Adrenal gland (tissue), 9 donors: ENCODE measurements at regions not wholly inside any gene's neighbourhood (a gene's known extent, or its start where the extent isn't known, plus 50 kb on each side); places are given as distances from the start of the nearest gene placed in this dataset.
"Not testable (repeated sequence)": the region's sequence is repeated elsewhere in the genome, so short reads cannot be mapped to it uniquely, and the experiment has no call there.

Experiments
- DNase-seq, 7 donors: peaks; one replicate each; pipeline ENCODE4 v3.0.0-alpha.2; 2019 to 2020
- H3K27ac ChIP-seq, 5 donors: fragments of 200-600 bp; sonication (generic) in 4 of 5; 1 replicate in 3 of 5; 2 replicates in 2 of 5; pipeline versions ENCODE4 v1.5.1 to v1.8.0; 2016 to 2020; ENCODE audit warnings: mild to moderate bottlenecking in 1 of 5
- H3K27me3 ChIP-seq: fragments of 200-600 bp; 2 replicates; pipeline ENCODE4 v1.8.0; 2021
- H3K36me3 ChIP-seq, 2 donors: fragments of 200-600 bp; replicated peaks in 1 of 2; 1 replicate in 1 of 2; 2 replicates in 1 of 2; pipeline versions ENCODE4 v1.5.1 to v1.8.0; 2018 to 2022
- H3K4me1 ChIP-seq, 2 donors: fragments of 200-600 bp; replicated peaks in 1 of 2; 1 replicate in 1 of 2; 2 replicates in 1 of 2; pipeline versions ENCODE4 v1.5.1 to v1.8.0; 2018 to 2021
- H3K4me3 ChIP-seq, 4 donors: fragments of 200-600 bp; sonication (generic) in 3 of 4; one replicate each; pipeline ENCODE4 v1.5.1; 2016 to 2018
- H3K9me3 ChIP-seq, 3 donors: fragments of 200-600 bp; sonication (generic) in 1 of 3; replicated peaks in 1 of 3; 1 replicate in 2 of 3; 2 replicates in 1 of 3; pipeline versions ENCODE4 v1.5.1 to v1.8.0; 2016 to 2021
- CTCF ChIP-seq, 6 experiments: fragments of 450-650 bp in 4 of 6; fragments of 200-600 bp in 2 of 6; sonication (generic) in 1 of 6; IDR thresholded peaks; 1 replicate in 5 of 6; 2 replicates in 1 of 6; pipeline versions ENCODE4 v1.5.1 to v1.8.0; 2016 to 2021; ENCODE audit warnings: antibody characterized with exemption in 6 of 6, mild to moderate bottlenecking in 2 of 6, moderate library complexity in 1 of 6
- POLR2A ChIP-seq, 2 donors: fragments of 450-650 bp; IDR thresholded peaks; one replicate each; pipeline ENCODE4 v1.6.1; 2017; ENCODE audit warnings: antibody characterized with exemption in 2 of 2, mild to moderate bottlenecking in 2 of 2, moderate library complexity in 1 of 2
- WGBS, 4 donors: extraction: QIAGEN DNeasy Blood & Tissue Kit in 2 of 4; methylation state at CpG; one replicate each; pipeline versions ENCODE4 v1.1.5 to v1.1.7; 2013 to 2017; 5-methylcytosine and 5-hydroxymethylcytosine counted together
- intact Hi-C, 2 donors: fragments of 100-400 bp; cut with DNase I; formaldehyde crosslinking; loops; one replicate each; pipeline versions ENCODE4 v1.14.1 to v1.15.0; 2022 to 2023
- donor health status: healthy with polysubstance abuse.
- donor health status: Bipolar disorder and iron deficiency.
- donor health status: DM: yes; HTN: yes; CAD: no.
- donor health status: DM: no; HTN: no; CAD: no.
- donor health status: DM: no; HTN: no; CAD: no.

GRCh38 chr3:72615776-72616175, 232.5 kb downstream of the SHQ1 start:
- no peaks in the 10 kb centered on the region for H3K9me3 ChIP-seq
- H3K36me3 ChIP-seq = no peaks in the 10 kb centered on the region
- WGBS, 4 donors = 93 to 95% (median 94%) methylated on average over 6 of the region's 6 CpGs
- no peak overlapping the region for H3K27ac ChIP-seq
- DNase-seq = no peak
- no peak overlapping the region for H3K4me3 ChIP-seq
- H3K27me3 ChIP-seq = no peaks in the 10 kb centered on the region
- intact Hi-C loops = no loop called here
- no peaks in the 10 kb centered on the region for H3K4me1 ChIP-seq
- no peak for TF ChIP-seq CTCF (IDR thresholded peaks at IDR 0.05)
- TF ChIP-seq POLR2A (IDR thresholded peaks at IDR 0.05) = no peak

DNA sequence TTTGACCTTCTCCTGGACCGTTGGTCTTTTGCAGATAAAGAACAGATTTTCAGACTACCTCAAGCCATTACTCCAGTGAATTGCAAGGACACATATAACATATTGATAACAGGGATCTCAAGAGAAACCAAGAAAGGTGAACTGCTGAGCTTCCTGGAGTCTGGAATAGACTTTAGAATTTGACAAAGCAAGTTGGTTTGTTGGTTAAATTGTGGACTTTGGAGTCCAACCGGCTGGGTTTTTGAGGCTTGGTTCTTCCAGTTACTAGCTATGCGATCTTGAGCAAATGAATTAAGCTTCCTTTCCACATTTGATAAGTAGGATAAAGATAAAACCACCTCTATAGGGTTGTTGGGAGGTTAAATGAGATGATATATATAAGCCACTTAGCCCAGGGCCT, 233.1 kb downstream of the SHQ1 start:
- H3K9me3 ChIP-seq = no peaks in the 10 kb centered on the region
- TF ChIP-seq CTCF (IDR thresholded peaks at IDR 0.05) (no peak), POLR2A (IDR thresholded peaks at IDR 0.05) (no peak)
- no peaks in the 10 kb centered on the region for H3K36me3 ChIP-seq
- WGBS, 4 donors = 68 to 79% (median 72%) methylated on average over 3 of the region's 3 CpGs
- no peak for DNase-seq
- no peak overlapping the region for H3K27ac ChIP-seq
- H3K4me3 ChIP-seq = no peak overlapping the region
- H3K27me3 ChIP-seq = no peaks in the 10 kb centered on the region
- intact Hi-C loops = no loop called here
- H3K4me1 ChIP-seq = no peaks in the 10 kb centered on the region

DNA sequence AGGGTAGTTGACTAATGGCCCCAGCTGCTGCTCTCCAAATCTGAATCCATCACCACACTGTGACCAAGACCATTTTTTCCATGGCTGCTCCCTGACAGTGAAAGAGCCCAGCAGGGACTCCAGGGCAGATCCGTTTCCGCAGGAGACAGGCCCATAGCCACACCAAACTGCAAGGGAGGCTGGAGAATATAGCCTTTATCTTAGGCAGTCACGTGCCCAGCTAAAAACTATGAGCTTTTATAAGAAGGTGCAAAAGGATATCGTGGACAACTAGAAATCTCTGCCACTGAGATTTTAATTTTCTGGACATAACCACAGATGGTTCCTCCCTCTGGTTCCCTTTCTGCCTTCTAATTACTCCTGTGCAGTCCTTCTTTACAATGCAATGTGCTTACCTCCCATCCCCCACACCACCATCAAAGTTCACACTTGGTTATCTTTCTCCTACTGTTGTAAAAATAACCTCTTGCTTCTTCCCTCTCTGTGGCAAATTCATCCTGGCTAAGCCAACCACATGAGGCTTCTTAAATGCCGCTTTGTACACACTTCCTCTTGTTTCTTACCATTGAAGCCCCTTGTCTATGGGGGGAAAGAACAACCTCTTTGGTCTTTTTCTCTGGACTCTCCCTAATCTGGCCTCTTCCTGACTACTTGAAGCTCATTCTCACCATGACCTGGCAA, 233.7 kb downstream of the SHQ1 start:
- TF ChIP-seq POLR2A (IDR thresholded peaks at IDR 0.05) (no peak), CTCF (IDR thresholded peaks at IDR 0.05) (no peak)
- DNase-seq = no peak
- no peak overlapping the region for H3K27ac ChIP-seq
- intact Hi-C loops = no loop called here
- no peaks in the 10 kb centered on the region for H3K27me3 ChIP-seq
- H3K4me1 ChIP-seq = no peaks in the 10 kb centered on the region
- no peaks in the 10 kb centered on the region for H3K9me3 ChIP-seq
- 81 to 91% (median 87%) methylated on average over 5 of the region's 5 CpGs for WGBS, 4 donors
- H3K36me3 ChIP-seq = no peaks in the 10 kb centered on the region
- no peak overlapping the region for H3K4me3 ChIP-seq

- WGBS, 4 donors = 99 to 100% (median 100%) methylated on average over 1 of the region's 1 CpG
- intact Hi-C loops = no loop called here
- Histone ChIP-seq H3K4me3 (no peak overlapping the region), H3K9me3 (no peaks in the 10 kb centered on the region), H3K4me1 (no peaks in the 10 kb centered on the region), H3K27ac (no peak overlapping the region), H3K27me3 (no peaks in the 10 kb centered on the region), H3K36me3 (no peaks in the 10 kb centered on the region)
- TF ChIP-seq POLR2A (IDR thresholded peaks at IDR 0.05) (no peak), CTCF (IDR thresholded peaks at IDR 0.05) (no peak)
- no peak for DNase-seq
Observed at GRCh38 chr3:72613871-72614270, 234.4 kb downstream of the SHQ1 start.

DNA sequence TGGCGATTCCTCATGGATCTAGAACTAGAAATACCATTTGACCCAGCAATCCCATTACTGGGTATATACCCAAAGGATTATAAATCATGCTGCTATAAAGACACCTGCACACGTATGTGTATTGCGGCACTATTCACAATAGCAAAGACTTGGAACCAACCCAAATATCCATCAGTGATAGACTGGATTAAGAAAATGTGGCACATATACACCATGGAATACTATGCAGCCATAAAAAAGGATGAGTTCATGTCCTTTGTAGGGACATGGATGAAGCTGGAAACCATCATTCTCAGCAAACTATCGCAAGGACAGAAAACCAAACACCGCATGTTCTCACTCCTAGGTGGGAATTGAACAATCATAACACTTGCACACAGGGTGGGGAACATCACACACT, 239.1 kb downstream of the SHQ1 start:
- intact Hi-C loops = not testable (repeated sequence)
- 90 to 96% (median 93%) methylated on average over 3 to 5 of the region's 5 CpGs for WGBS, 4 donors

More for the DNA sequence above, 239.1 kb downstream of the SHQ1 start:
- not testable (repeated sequence) for H3K9me3 ChIP-seq, H3K4me1 ChIP-seq, H3K36me3 ChIP-seq, H3K27me3 ChIP-seq, H3K27ac ChIP-seq, DNase-seq, H3K4me3 ChIP-seq
